ENCODE measurements at regions not wholly inside any gene's neighbourhood (a gene's known extent, or its start where the extent isn't known, plus 50 kb on each side); places are given as distances from the start of the nearest gene placed in this dataset.

DNA sequence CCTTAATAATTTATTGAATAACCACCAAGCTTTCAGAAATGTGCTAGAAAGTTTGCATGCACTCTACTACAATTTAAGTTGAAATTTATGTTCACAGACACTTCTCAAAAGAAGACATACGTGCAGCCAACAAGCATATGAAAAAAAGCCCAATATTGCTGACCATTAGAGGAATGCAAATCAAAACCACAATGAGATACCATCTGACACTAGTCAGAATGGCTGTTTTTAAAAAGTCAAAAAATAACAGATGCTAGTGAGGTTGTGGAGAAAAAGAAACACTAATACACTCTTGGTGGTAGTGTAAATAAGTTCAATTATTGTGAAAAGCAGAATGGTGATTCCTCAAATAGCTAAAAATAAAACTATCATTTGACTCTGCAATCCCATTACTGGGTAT lies 308.8 kb upstream of the PCDH9 start:
- no peak for TF ChIP-seq RAD21 (IDR thresholded peaks at IDR 0.05 in 1 of 2, conservative IDR thresholded peaks at IDR 0.05 in 1 of 2; ENCODE audit: low read depth in 2 of 2, low read length in 2 of 2)
- TF ChIP-seq CTCF (IDR thresholded peaks at IDR 0.05; ENCODE audit: control extremely low read depth in 1 of 3, insufficient read depth in 1 of 3, low read depth in 1 of 3, low read length in 3 of 3) = no peak
- TF ChIP-seq HDAC2 (IDR thresholded peaks at IDR 0.05; ENCODE audit: borderline replicate concordance in 1 of 2, low read depth in 2 of 2, low read length in 2 of 2) = no peak
- no peak for TF ChIP-seq POLR2A (IDR thresholded peaks at IDR 0.05; ENCODE audit: control extremely low read depth in 1 of 2, low read depth in 2 of 2, low read length in 2 of 2)
- no peak for TF ChIP-seq EZH2 (IDR thresholded peaks at IDR 0.05; ENCODE audit: low read depth, low read length, severe bottlenecking)
- no peak for TF ChIP-seq CHD2 (IDR thresholded peaks at IDR 0.05; ENCODE audit: low read length)
- no peak for TF ChIP-seq SIX5 (IDR thresholded peaks at IDR 0.05; ENCODE audit: low read depth, low read length)
- no peak for TF ChIP-seq NRF1 (IDR thresholded peaks at IDR 0.05; ENCODE audit: low read depth, low read length)
- TF ChIP-seq TAF1 (IDR thresholded peaks at IDR 0.05; ENCODE audit: low read depth, low read length) = no peak
- no peak for TF ChIP-seq POLR2AphosphoS5 (IDR thresholded peaks at IDR 0.05; ENCODE audit: low read depth, low read length)
- TF ChIP-seq, protein P1, sequence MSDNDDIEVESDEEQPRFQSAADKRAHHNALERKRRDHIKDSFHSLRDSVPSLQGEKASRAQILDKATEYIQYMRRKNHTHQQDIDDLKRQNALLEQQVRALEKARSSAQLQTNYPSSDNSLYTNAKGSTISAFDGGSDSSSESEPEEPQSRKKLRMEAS (IDR thresholded peaks at IDR 0.05) = no peak
- TF ChIP-seq ZNF274 (IDR thresholded peaks at IDR 0.05; ENCODE audit: borderline replicate concordance, extremely low read depth, low read length) = no peak
- TF ChIP-seq CREB1 (IDR thresholded peaks at IDR 0.05) = no peak

Data from H1 (cell line).